GM23338 (cell line): ENCODE measurements at regions not wholly inside any gene's neighbourhood (a gene's known extent, or its start where the extent isn't known, plus 50 kb on each side); places are given as distances from the start of the nearest gene placed in this dataset.

Source experiments
- ATAC-seq: fragments of 200-7000 bp; cut with Tn5 transposase; 3 replicates; pipeline ENCODE4 v1.9.1; 2020
- DNase-seq: peaks from one replicate; pipeline ENCODE4 v3.0.0-alpha.2; 2015; ENCODE audit warnings: low spot score
- H2AFZ ChIP-seq: fragments of 200-600 bp; sonication (generic); 2 replicates; pipeline ENCODE4 v1.8.0; 2016; ENCODE audit warnings: antibody characterized with exemption, mild to moderate bottlenecking, moderate library complexity
- H3F3A ChIP-seq: fragments of 200-600 bp; sonication (generic); replicated peaks from 2 replicates; pipeline ENCODE4 v1.8.0; 2017; ENCODE audit warnings: antibody characterized with exemption, mixed run types, low read depth
- H3K27ac ChIP-seq: fragments of 200-600 bp; sonication (generic); 2 replicates; pipeline ENCODE4 v1.6.1; 2016; ENCODE audit warnings: low read depth
- H3K27me3 ChIP-seq: fragments of 200-600 bp; sonication (generic); 2 replicates; pipeline ENCODE4 v1.8.0; 2016; ENCODE audit warnings: mild to moderate bottlenecking, mixed run types, moderate library complexity; ENCODE audit not compliant: insufficient read depth
- H3K36me3 ChIP-seq: fragments of 200-600 bp; sonication (generic); 2 replicates; pipeline ENCODE4 v1.8.0; 2016; ENCODE audit warnings: mild to moderate bottlenecking; ENCODE audit not compliant: insufficient read depth
- H3K4me1 ChIP-seq: fragments of 200-600 bp; sonication (generic); 2 replicates; pipeline ENCODE4 v1.8.0; 2016; ENCODE audit warnings: mild to moderate bottlenecking, moderate library complexity; ENCODE audit not compliant: insufficient read depth
- H3K4me2 ChIP-seq: fragments of 200-600 bp; sonication (generic); 2 replicates; pipeline ENCODE4 v1.7.1; 2017; ENCODE audit warnings: mixed run types
- H3K4me3 ChIP-seq: fragments of 200-600 bp; sonication (generic); 2 replicates; pipeline ENCODE4 v1.6.1; 2016; ENCODE audit warnings: mixed run types
- H3K79me2 ChIP-seq: fragments of 200-600 bp; sonication (generic); replicated peaks from 2 replicates; pipeline ENCODE4 v1.8.0; 2017; ENCODE audit warnings: mild to moderate bottlenecking; ENCODE audit not compliant: insufficient read depth
- H3K9me2 ChIP-seq: fragments of 200-600 bp; sonication (generic); 2 replicates; pipeline ENCODE4 v1.8.0; 2017; ENCODE audit not compliant: insufficient read depth
- H4K20me1 ChIP-seq: fragments of 200-600 bp; sonication (generic); replicated peaks from 2 replicates; pipeline ENCODE4 v1.8.0; 2017; ENCODE audit warnings: mild to moderate bottlenecking; ENCODE audit not compliant: insufficient read depth
- H3K27ac Mint-ChIP-seq: 2 replicates; pipeline ENCODE4 v1.8.0; 2020; ENCODE audit warnings: inconsistent platforms, mild to moderate bottlenecking, moderate library complexity, mixed read lengths
- H3K27me3 Mint-ChIP-seq: 3 replicates; pipeline ENCODE4 v1.8.0; 2022; ENCODE audit warnings: low read depth, mild to moderate bottlenecking, moderate library complexity, mixed read lengths, inconsistent platforms; ENCODE audit not compliant: insufficient read depth, poor library complexity
- H3K36me3 Mint-ChIP-seq: 3 replicates; pipeline ENCODE4 v1.8.0; 2021; ENCODE audit warnings: low read depth, mild to moderate bottlenecking, inconsistent platforms, moderate library complexity, mixed read lengths
- H3K4me1 Mint-ChIP-seq: 3 replicates; pipeline ENCODE4 v1.8.0; 2020; ENCODE audit warnings: mild to moderate bottlenecking, inconsistent platforms, mixed read lengths
- H3K4me3 Mint-ChIP-seq: 3 replicates; pipeline ENCODE4 v1.8.0; 2021; ENCODE audit warnings: moderate library complexity, mild to moderate bottlenecking, inconsistent platforms, mixed read lengths
- H3K9me3 Mint-ChIP-seq: 3 replicates; pipeline ENCODE4 v1.8.0; 2020; ENCODE audit warnings: moderate library complexity, mild to moderate bottlenecking, inconsistent platforms, mixed read lengths
- CREB1 ChIP-seq: fragments of 250-450 bp; sonication (Bioruptor Pico); IDR thresholded peaks from 2 replicates; pipeline ENCODE4 v1.5.0; 2020; ENCODE audit warnings: low read depth, mild to moderate bottlenecking, moderate library complexity
- EZH2 ChIP-seq: fragments of 200-600 bp; sonication (generic); IDR thresholded peaks from one replicate; pipeline ENCODE4 v1.8.0; 2017; ENCODE audit warnings: antibody characterized with exemption, mild to moderate bottlenecking, low read depth; ENCODE audit not compliant: unreplicated experiment
- EZH2phosphoT487 ChIP-seq: fragments of 200-600 bp; sonication (generic); IDR thresholded peaks from one replicate; pipeline ENCODE4 v1.8.1; 2018; ENCODE audit warnings: antibody characterized with exemption; ENCODE audit not compliant: unreplicated experiment
- JUNB ChIP-seq: IDR thresholded peaks from one replicate; pipeline ENCODE4 v1.6.1; 2016; ENCODE audit warnings: antibody characterized with exemption; ENCODE audit not compliant: unreplicated experiment
- NANOG ChIP-seq: IDR thresholded peaks from 2 replicates; pipeline ENCODE4 v1.6.1; 2016; ENCODE audit warnings: antibody characterized with exemption, borderline replicate concordance
- POLR2AphosphoS5 ChIP-seq: IDR thresholded peaks from 2 replicates; pipeline ENCODE4 v1.6.1; 2016; ENCODE audit warnings: antibody characterized with exemption, low read depth
- REST ChIP-seq: IDR thresholded peaks from one replicate; pipeline ENCODE4 v1.6.1; 2018; ENCODE audit warnings: antibody characterized with exemption; ENCODE audit not compliant: unreplicated experiment
- STAT1 ChIP-seq: IDR thresholded peaks from one replicate; pipeline ENCODE4 v1.6.1; 2016; ENCODE audit warnings: antibody characterized with exemption; ENCODE audit not compliant: unreplicated experiment
- ZNF114 ChIP-seq: fragments of 250-450 bp; sonication (Bioruptor Pico); IDR thresholded peaks from 2 replicates; pipeline ENCODE4 v1.5.0; 2020; ENCODE audit warnings: mild to moderate bottlenecking, moderate library complexity
- ZNF331 ChIP-seq: fragments of 250-450 bp; sonication (Bioruptor Pico); IDR thresholded peaks from 2 replicates; pipeline ENCODE4 v1.5.0; 2020; ENCODE audit warnings: low read depth, mild to moderate bottlenecking, moderate library complexity
- ZNF462 ChIP-seq: fragments of 250-450 bp; sonication (Bioruptor Pico); IDR thresholded peaks from 2 replicates; pipeline ENCODE4 v1.5.0; 2020; ENCODE audit warnings: mild to moderate bottlenecking, moderate library complexity
- TF ChIP-seq, protein P1 (sequence below), 2 experiments: fragments of 200-600 bp in 1 of 2; sonication (generic) in 1 of 2; conservative IDR thresholded peaks; 2 replicates each; pipeline versions ENCODE4 v1.5.1 to v1.6.1; 2016 to 2017; ENCODE audit warnings: antibody characterized with exemption in 2 of 2, low read depth in 2 of 2, mild to moderate bottlenecking in 2 of 2, moderate library complexity in 1 of 2
- TF ChIP-seq, protein P2 (sequence below): IDR thresholded peaks from 2 replicates; pipeline ENCODE4 v1.6.1; 2016; ENCODE audit warnings: antibody characterized with exemption

- Mint-ChIP-seq H3K4me3 (no peak overlapping the region), H3K36me3 (no peaks in the 10 kb centered on the region)
Measured at GRCh38 chr6:77383026-77383425, 80.3 kb downstream of the HTR1B start.

More at GRCh38 chr6:77383026-77383425, 80.3 kb downstream of the HTR1B start:
- Histone ChIP-seq H3K4me3 (no peak overlapping the region), H3K4me1 (no peaks in the 10 kb centered on the region), H3K36me3 (no peaks in the 10 kb centered on the region), H3K4me2 (no peak overlapping the region), H3K27me3 (no peaks in the 10 kb centered on the region), H3K79me2 (no peaks in the 10 kb centered on the region), H3K9me2 (no peaks in the 10 kb centered on the region), H3F3A (no peaks in the 10 kb centered on the region), H2AFZ (no peak overlapping the region), H3K27ac (no peak overlapping the region), H4K20me1 (no peaks in the 10 kb centered on the region)
- no peaks in the 10 kb centered on the region; the same call in 2 of the 3 replicates for H3K9me3 Mint-ChIP-seq
- no peak for TF ChIP-seq REST
- TF ChIP-seq, protein P1, sequence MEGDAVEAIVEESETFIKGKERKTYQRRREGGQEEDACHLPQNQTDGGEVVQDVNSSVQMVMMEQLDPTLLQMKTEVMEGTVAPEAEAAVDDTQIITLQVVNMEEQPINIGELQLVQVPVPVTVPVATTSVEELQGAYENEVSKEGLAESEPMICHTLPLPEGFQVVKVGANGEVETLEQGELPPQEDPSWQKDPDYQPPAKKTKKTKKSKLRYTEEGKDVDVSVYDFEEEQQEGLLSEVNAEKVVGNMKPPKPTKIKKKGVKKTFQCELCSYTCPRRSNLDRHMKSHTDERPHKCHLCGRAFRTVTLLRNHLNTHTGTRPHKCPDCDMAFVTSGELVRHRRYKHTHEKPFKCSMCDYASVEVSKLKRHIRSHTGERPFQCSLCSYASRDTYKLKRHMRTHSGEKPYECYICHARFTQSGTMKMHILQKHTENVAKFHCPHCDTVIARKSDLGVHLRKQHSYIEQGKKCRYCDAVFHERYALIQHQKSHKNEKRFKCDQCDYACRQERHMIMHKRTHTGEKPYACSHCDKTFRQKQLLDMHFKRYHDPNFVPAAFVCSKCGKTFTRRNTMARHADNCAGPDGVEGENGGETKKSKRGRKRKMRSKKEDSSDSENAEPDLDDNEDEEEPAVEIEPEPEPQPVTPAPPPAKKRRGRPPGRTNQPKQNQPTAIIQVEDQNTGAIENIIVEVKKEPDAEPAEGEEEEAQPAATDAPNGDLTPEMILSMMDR (conservative IDR thresholded peaks at IDR 0.05; ENCODE audit: low read depth in 2 of 2): no peak
- TF ChIP-seq NANOG: no peak
- no peak for TF ChIP-seq POLR2AphosphoS5
- TF ChIP-seq CREB1 (CRISPR knock-in tag): no peak
- TF ChIP-seq, protein P2, sequence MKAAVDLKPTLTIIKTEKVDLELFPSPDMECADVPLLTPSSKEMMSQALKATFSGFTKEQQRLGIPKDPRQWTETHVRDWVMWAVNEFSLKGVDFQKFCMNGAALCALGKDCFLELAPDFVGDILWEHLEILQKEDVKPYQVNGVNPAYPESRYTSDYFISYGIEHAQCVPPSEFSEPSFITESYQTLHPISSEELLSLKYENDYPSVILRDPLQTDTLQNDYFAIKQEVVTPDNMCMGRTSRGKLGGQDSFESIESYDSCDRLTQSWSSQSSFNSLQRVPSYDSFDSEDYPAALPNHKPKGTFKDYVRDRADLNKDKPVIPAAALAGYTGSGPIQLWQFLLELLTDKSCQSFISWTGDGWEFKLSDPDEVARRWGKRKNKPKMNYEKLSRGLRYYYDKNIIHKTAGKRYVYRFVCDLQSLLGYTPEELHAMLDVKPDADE: no peak
- no peak for TF ChIP-seq EZH2
- no peak for TF ChIP-seq STAT1
- TF ChIP-seq ZNF331 (CRISPR knock-in tag): no peak
- TF ChIP-seq ZNF114: no peak
- no peak for TF ChIP-seq JUNB
- TF ChIP-seq EZH2phosphoT487: no peak
- no peak for TF ChIP-seq ZNF462
- DNase-seq: no peak
- H3K4me1 Mint-ChIP-seq: no peaks in the 10 kb centered on the region
- H3K27ac Mint-ChIP-seq: no peak overlapping the region
- no peak for ATAC-seq
- no peaks in the 10 kb centered on the region for H3K27me3 Mint-ChIP-seq
